ENCODE measurements at regions not wholly inside any gene's neighbourhood (a gene's known extent, or its start where the extent isn't known, plus 50 kb on each side); places are given as distances from the start of the nearest gene placed in this dataset.

- Histone ChIP-seq H3K27me3 (ENCODE audit: insufficient read depth) (no peaks in the 10 kb centered on the region), H2AFZ (ENCODE audit: low read depth) (no peak overlapping the region), H3K36me3 (replicated peaks in 1 of 2; ENCODE audit: control insufficient read depth in 1 of 2, insufficient read depth in 2 of 2, low read length in 1 of 2) (no peaks in the 10 kb centered on the region), H3K79me2 (ENCODE audit: insufficient read depth) (no peaks in the 10 kb centered on the region), H3K4me2 (no peak overlapping the region), H3K4me1 (ENCODE audit: control insufficient read depth in 1 of 2, insufficient read depth in 2 of 2, low read depth in 1 of 2, low read length in 1 of 2) (no peaks in the 10 kb centered on the region), H3K9me2 (no peaks in the 10 kb centered on the region), H3K4me3 (ENCODE audit: low read depth in 2 of 2, low read length in 1 of 2) (no peak overlapping the region), H3K9me3 (no peaks in the 10 kb centered on the region), H4K20me1 (ENCODE audit: insufficient read depth) (no peaks in the 10 kb centered on the region), H3K27ac (ENCODE audit: low read depth in 2 of 2, low read length in 1 of 2) (no peak overlapping the region), H3F3A (replicated peaks; ENCODE audit: insufficient read depth) (no peaks in the 10 kb centered on the region), H3K9ac (no peak overlapping the region)
- ChIA-PET POLR2A (no interaction called here), CTCF (no interaction called here)
- TF ChIP-seq, protein P1, sequence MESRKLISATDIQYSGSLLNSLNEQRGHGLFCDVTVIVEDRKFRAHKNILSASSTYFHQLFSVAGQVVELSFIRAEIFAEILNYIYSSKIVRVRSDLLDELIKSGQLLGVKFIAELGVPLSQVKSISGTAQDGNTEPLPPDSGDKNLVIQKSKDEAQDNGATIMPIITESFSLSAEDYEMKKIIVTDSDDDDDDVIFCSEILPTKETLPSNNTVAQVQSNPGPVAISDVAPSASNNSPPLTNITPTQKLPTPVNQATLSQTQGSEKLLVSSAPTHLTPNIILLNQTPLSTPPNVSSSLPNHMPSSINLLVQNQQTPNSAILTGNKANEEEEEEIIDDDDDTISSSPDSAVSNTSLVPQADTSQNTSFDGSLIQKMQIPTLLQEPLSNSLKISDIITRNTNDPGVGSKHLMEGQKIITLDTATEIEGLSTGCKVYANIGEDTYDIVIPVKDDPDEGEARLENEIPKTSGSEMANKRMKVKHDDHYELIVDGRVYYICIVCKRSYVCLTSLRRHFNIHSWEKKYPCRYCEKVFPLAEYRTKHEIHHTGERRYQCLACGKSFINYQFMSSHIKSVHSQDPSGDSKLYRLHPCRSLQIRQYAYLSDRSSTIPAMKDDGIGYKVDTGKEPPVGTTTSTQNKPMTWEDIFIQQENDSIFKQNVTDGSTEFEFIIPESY (IDR thresholded peaks at IDR 0.05; ENCODE audit: borderline replicate concordance, low read depth) = no peak
- TF ChIP-seq NRF1 (IDR thresholded peaks at IDR 0.05; ENCODE audit: low read depth, low read length) = no peak
- no peak for TF ChIP-seq FOXM1 (IDR thresholded peaks at IDR 0.05; ENCODE audit: low read depth)
- TF ChIP-seq TEAD4 (IDR thresholded peaks at IDR 0.05; ENCODE audit: borderline replicate concordance, insufficient read depth) = no peak
- TF ChIP-seq RXRA (IDR thresholded peaks at IDR 0.05; ENCODE audit: borderline replicate concordance, low read depth) = no peak
- DNase-seq = no peak
- 30% methylated on average over 1 of the region's 1 CpG for WGBS (ENCODE audit: low lambda C conversion rate)
Observed at GRCh38 chr9:7730164-7730445, 69.5 kb downstream of the DMAC1 start.

- CTCF ChIA-PET = no interaction called here
- Histone ChIP-seq H3K4me3 (ENCODE audit: low read depth in 2 of 2, low read length in 1 of 2) (no peak overlapping the region), H3K9me3 (no peaks in the 10 kb centered on the region), H2AFZ (ENCODE audit: low read depth) (no peak overlapping the region), H3K9ac (no peak overlapping the region), H3K79me2 (ENCODE audit: insufficient read depth) (no peaks in the 10 kb centered on the region), H3K36me3 (replicated peaks in 1 of 2; ENCODE audit: control insufficient read depth in 1 of 2, insufficient read depth in 2 of 2, low read length in 1 of 2) (no peaks in the 10 kb centered on the region), H3K27me3 (ENCODE audit: insufficient read depth) (no peaks in the 10 kb centered on the region), H3F3A (replicated peaks; ENCODE audit: insufficient read depth) (no peaks in the 10 kb centered on the region), H3K9me2 (no peaks in the 10 kb centered on the region), H3K27ac (ENCODE audit: low read depth in 2 of 2, low read length in 1 of 2) (no peak overlapping the region), H3K4me2 (no peak overlapping the region), H4K20me1 (ENCODE audit: insufficient read depth) (no peaks in the 10 kb centered on the region), H3K4me1 (ENCODE audit: control insufficient read depth in 1 of 2, insufficient read depth in 2 of 2, low read depth in 1 of 2, low read length in 1 of 2) (no peaks in the 10 kb centered on the region)
- WGBS (ENCODE audit: low lambda C conversion rate) = 21% methylated on average over 5 of the region's 5 CpGs
- TF ChIP-seq USF1 (IDR thresholded peaks at IDR 0.05; ENCODE audit: borderline replicate concordance, low read depth) (no peak), GATA2 (CRISPR knock-in tag; IDR thresholded peaks at IDR 0.05) (no peak), TEAD4 (IDR thresholded peaks at IDR 0.05; ENCODE audit: borderline replicate concordance, insufficient read depth) (no peak), TCF12 (IDR thresholded peaks at IDR 0.05) (no peak), GABPA (IDR thresholded peaks at IDR 0.05; ENCODE audit: low read depth) (no peak)
- TF ChIP-seq, protein P2, sequence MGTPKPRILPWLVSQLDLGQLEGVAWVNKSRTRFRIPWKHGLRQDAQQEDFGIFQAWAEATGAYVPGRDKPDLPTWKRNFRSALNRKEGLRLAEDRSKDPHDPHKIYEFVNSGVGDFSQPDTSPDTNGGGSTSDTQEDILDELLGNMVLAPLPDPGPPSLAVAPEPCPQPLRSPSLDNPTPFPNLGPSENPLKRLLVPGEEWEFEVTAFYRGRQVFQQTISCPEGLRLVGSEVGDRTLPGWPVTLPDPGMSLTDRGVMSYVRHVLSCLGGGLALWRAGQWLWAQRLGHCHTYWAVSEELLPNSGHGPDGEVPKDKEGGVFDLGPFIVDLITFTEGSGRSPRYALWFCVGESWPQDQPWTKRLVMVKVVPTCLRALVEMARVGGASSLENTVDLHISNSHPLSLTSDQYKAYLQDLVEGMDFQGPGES (IDR thresholded peaks at IDR 0.05; ENCODE audit: low read depth, low read length) = no peak
- TF ChIP-seq, protein P3, sequence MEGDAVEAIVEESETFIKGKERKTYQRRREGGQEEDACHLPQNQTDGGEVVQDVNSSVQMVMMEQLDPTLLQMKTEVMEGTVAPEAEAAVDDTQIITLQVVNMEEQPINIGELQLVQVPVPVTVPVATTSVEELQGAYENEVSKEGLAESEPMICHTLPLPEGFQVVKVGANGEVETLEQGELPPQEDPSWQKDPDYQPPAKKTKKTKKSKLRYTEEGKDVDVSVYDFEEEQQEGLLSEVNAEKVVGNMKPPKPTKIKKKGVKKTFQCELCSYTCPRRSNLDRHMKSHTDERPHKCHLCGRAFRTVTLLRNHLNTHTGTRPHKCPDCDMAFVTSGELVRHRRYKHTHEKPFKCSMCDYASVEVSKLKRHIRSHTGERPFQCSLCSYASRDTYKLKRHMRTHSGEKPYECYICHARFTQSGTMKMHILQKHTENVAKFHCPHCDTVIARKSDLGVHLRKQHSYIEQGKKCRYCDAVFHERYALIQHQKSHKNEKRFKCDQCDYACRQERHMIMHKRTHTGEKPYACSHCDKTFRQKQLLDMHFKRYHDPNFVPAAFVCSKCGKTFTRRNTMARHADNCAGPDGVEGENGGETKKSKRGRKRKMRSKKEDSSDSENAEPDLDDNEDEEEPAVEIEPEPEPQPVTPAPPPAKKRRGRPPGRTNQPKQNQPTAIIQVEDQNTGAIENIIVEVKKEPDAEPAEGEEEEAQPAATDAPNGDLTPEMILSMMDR (IDR thresholded peaks at IDR 0.05) = no peak
- no peak for DNase-seq
- POLR2A ChIA-PET = no interaction called here
Observed at GRCh38 chr9:7729371-7730163, 70.0 kb downstream of the DMAC1 start.

Data from SK-N-SH (cell line).